Left cardiac atrium (tissue), 4 donors: ENCODE measurements at regions not wholly inside any gene's neighbourhood (a gene's known extent, or its start where the extent isn't known, plus 50 kb on each side); places are given as distances from the start of the nearest gene placed in this dataset.

Source experiments
- ATAC-seq, 2 donors: fragments of 200-7000 bp; cut with Tn5 transposase; one replicate each; pipeline ENCODE4 v1.9.1; 2020; ENCODE audit warnings: mild to moderate bottlenecking in 2 of 2, moderate library complexity in 2 of 2
- DNase-seq: peaks from one replicate; pipeline ENCODE4 v3.0.0-alpha.2; 2020
- intact Hi-C, 2 donors: fragments of 100-400 bp; cut with DNase I; formaldehyde crosslinking; loops; one replicate each; pipeline versions ENCODE4 v1.14.1 to v1.15.1; 2022 to 2023
- donor health status: DM: no; HTN: yes; CAD: no.
- donor health status: DM: no; HTN: yes; CAD: no; lungs with severe emphysema.
- donor health status: DM: yes; HTN: yes; CAD: no.
- donor health status: Dilated cardiomyopathy.

DNA sequence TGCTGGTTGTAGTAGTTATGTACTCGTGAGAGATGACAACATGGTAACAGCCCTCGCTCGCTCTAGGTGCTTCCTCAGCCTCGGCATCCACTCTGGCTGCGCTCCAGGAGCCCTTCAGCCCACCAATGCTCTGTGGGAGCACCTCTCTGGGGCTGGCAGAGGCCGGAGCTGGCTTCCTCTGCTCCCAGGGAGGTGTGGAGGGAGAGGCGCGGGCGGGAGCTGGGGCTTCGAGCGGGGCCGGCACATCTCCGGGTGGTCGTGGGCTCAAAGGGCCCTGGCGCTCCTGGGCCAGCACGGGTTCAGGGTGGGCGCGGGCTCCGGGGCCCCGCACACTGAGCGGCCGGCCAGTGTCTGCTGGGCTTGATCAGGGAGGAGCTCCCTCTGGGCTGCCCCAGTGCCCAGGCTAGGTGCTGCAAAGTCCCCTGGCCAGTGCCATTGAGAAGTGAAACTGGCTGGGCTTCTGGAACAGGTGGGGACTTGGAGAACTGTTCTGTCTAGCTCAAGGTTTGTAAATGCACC, 1012.1 kb downstream of the CNTNAP5 start:
- DNase-seq = no peak
- intact Hi-C loops = no loop called here
- ATAC-seq = no peak

DNA sequence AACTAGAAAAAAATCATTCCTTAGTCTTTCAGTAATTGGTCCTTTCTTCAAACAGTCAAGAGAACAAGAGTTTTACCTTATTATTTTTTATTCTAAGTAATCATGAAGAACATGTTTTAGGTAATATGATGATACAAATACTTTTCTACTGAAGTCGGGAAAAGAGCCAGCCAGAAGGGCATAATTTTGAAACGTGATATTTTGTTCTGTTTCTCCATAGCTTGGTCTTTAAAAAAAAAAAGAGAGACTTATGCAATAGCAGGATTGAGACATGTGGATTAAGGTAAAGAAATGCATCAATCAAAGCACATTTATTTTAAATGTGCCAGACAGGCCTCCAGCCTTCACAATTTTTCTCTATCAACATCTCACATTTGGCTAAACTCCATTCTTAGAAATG, 1016.8 kb downstream of the CNTNAP5 start:
- ATAC-seq (no peak), DNase-seq (no peak)
- intact Hi-C loops = no loop called here

DNA sequence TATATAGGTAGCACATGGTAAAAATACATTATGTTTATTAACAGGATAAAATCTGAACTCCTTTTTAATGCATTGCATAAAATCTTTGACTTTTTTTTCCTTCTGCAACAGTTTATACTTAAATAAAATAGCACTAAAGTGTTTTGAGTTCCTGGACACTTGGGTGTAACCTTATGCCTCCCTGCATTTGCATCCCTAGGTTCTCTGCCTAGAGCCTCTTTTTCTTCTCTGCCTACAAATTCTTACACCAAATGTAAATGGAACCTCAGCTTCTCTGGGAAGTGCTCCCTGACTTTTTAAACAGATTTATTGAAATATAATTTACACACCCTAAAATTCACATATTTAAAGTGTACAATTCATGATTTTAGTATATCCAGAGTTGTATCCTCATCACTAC, 1017.6 kb downstream of the CNTNAP5 start:
- intact Hi-C loops = no loop called here
- DNase-seq (no peak), ATAC-seq (no peak)

DNA sequence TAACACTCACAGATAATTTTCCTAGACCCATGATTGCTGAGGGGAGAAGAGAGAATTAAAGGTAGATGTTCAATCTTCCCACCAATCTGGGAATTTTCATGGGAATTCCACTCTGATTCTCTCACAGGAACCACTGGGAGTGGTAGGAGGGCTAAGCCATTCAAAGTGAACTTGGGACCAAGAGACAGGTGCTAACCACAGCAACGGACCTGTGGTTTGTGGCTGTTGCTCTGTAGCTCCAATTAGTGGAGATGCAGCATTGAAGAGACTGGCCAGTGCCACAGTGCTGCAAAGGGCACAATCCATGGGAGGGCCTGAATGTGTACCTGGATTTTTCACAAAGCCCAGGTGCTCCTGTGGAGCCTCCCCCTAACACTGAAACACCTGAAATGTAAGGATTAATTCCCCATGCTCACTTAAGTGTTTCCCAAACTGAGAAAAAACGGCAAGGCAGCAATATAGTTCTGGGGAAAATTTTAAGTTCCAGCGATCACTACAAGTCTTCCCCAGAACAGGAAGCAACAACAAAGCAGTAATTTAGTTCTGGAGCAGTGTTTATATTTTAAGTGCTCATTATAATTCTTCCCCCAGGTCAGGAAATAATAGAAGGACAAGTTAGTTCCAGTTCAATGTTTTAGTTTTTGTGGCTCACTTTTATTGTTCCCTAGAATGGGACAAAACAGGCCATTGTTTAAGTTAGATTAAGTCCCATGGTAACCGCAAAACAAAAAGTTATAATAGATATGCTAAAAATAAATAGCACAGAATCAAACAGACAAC, 1045.8 kb downstream of the CNTNAP5 start:
- intact Hi-C loops = no loop called here
- DNase-seq (no peak), ATAC-seq (no peak)

DNA sequence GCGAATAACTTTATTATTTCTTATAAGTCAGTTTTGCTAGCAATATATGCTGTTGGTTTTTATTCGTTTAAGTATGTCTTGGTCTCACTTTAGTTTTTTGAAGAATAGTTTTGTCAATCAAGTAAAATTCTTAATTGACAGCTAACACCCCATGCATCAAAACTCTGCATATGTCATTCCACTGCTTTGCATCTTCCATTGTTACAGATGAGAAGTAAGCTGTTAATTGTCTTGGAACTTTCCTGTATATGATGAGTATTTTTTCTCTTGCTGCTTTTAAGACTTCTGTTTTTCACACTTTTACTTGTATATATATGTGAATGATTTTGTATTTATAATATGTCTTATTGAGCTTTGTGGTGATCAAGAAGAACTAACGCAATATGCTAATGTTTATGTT, 1048.4 kb downstream of the CNTNAP5 start:
- intact Hi-C loops = no loop called here
- ATAC-seq (no peak), DNase-seq (no peak)

DNA sequence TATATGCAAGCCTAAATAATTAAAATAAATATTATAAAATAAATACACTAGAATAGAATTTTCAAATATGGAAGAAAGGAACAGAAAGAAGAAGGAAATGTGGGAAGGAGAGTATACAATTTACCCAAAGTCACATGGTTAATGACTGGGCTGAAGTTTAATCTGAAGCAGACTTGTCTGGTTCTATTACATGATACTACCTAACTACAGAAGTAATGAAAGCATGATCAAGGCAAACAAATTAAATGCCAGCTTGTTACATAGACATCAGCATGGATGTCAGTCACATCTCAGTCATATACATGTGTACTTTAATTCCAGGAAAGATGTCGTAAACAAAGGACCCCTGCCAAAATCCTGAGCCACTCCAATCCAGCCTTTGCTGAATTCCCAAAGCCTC, 1060.8 kb downstream of the CNTNAP5 start:
- DNase-seq = no peak
- intact Hi-C loops = no loop called here
- ATAC-seq = no peak

DNA sequence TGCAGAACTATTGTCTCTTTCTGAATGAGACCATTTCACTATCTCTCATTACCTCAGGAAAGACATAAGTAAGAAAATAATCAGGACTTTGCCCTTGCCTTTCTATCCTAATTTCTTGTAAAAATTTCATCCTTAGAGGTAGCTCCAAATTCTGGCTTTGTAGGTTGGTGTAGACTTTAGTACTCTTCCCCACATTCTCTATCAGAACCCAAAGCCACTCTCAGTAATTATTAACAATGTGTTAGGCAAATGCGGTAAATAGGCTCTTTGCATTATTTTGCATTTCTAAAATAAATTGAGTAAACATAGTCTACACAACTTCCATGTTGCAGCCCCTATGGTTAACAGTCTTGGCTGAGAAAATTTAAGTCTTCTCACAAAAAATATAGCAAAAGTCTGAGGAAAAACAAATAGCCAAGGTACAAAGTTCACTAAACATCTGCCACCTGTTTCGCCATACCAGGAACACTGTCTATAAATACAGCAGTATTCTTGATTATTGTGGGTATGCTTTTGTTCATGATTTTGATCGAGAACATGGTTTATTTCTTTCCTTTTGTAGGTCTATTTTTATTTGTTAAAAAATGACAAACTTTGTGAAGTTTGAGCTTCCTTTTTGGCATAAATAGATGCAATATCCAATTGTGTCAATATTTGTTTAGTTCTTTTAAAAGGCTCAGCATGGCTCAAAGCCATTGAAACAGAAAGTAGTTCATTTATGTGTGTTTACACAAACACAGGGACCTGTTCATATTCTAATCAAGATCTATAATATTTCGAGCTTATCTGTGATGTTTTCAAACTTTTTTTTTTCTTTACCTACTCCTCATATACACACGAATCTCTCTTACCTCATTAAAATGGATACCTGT, 1061.5 kb downstream of the CNTNAP5 start:
- DNase-seq (no peak), ATAC-seq (no peak)
- intact Hi-C loops = no loop called here

DNA sequence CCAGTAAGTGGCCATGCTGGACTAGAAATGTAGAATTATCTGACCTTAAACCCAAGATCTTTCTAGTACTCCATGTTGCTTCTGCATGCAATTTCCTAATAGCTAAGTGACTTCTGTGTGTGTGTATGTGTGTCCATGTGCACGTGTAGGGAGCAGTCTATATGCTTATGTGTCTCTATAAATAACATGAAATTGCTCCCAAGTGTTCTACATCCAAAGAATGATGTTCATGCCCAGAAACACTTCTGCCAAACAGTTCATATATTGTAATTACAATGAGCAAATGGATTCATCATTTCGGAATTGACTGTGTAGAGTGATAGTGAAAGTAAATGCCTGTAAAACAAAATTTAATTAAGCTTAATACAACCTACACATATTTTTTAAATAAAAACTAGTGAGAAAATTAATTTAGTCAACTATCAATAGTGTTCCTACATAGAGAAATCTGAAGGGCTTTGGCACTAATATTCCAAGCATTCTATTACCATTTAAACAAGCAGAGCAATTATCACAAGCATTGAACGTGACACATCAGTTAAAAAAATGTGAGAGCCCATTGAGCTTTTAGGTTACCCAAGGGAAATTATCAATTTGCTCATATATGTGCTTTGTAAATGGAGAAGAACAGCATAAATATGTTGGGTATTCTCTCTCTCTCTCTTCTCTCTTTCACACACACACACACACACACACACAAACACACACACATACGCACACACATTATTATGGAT, 1067.4 kb downstream of the CNTNAP5 start:
- ATAC-seq = no peak
- intact Hi-C loops = no loop called here
- DNase-seq = no peak

DNA sequence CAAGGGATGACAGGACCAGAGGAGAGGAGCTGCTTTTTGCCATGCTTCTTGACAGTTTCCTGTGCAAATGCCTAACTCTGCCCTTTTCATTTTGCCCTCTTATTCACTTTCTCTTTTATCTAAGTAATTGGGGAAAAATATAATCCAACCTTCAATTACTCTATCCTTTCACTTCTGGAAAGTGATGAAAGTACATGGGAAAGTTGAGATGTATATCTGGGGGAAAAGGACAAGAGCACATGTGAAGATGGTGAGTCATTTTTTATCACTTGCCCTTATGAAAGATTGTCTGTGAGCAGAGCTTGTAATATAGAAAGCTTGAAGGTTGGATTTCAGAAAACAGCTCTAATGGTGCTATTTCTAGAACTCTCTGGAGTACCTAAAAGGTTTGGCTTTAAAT, 1070.7 kb downstream of the CNTNAP5 start:
- intact Hi-C loops = no loop called here
- ATAC-seq (no peak), DNase-seq (no peak)

DNA sequence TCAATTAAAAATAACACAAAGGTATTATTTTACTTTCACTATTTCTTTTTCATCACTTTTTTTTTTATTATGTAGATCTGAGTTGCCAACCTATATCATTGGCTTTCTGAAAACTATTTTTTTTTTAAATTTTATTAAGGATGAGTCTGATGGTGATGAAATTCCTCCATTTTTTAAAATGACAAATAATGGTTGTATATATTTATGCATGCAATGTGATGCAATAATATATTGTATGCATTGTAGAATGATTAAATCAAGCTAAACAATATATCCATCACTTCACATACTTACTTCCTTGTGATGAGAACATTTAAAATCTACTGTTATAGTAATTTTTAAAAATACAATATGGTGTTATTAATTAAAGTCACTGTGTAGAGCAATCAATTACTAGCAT, 1081.6 kb downstream of the CNTNAP5 start:
- intact Hi-C loops = no loop called here
- ATAC-seq = no peak
- DNase-seq = no peak

DNA sequence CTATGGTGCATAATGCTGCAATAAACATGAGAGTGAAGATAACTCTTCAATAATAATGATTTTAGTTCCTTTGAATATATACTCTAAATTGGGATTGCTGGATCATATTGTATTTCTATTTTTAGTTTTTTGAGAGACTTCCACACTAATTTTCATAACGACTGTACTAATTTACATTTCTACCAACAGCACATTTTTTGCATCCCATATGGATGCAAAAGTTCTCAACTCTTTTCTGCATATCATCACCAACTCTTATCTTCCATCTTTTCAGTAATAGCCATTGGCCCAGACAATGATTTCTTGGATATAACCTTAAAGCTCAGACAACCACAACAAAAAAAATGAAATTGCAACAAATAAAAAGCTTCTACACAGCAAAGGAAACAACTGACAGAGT, 1082.4 kb downstream of the CNTNAP5 start:
- no peak for ATAC-seq
- no peak for DNase-seq
- intact Hi-C loops = no loop called here

DNA sequence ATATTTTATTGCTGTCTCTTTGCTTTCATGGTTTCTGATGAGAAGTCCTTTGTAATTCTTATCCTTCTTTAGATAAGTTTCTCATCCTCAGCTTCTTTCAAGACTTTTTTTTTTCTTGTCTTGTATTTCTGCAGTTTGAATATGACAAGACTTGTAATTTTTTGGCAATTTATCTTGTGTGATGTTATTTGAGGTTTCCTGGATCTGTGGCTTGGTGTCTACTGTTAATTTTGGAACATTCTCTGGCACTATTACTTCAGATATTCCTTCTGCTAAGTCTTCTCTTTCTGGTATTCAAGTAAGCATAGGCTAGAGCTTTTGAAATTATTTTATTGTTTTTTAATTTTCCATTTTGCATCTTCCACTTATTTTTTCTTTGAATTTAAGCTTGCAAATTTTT, 1083.2 kb downstream of the CNTNAP5 start:
- no peak for ATAC-seq
- intact Hi-C loops = no loop called here
- no peak for DNase-seq

DNA sequence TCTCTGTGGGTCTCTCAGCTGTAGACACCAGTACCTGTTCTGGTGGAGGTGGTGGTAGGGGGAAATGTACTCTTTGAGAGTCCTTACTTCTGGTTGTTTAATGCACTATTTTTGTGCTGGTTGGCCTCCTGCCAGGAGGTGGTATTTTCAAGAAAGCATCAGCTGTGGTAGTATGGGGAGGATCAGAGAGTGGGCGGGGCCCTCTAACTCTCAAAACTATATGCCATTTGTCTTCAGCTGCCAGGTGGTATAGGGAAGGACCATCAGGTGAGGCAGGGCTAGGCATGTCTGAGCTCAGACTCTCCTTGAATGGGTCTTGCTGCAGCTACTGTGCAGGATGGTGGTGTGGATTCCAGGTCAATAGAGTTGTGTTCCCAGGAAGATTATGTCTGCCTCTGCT, 1100.8 kb downstream of the CNTNAP5 start:
- intact Hi-C loops = no loop called here
- no peak for ATAC-seq
- DNase-seq = no peak

DNA sequence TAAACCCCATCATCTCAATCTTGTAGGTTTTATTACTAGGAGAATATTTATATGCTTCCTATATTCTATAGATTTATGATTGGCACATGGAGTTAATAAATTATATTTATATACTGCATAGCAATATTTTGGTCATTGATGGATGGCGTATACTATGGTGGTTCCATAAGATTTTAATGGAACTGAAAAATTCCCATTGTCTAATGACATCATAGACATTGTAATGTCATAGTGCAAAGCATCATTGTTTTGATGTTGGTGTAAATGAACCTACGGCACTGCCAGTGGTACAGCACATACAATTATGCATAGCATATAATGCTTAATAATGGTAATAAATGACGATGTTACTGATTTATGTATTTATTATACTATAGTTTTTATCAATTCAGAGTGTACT, 1135.9 kb downstream of the CNTNAP5 start:
- DNase-seq = no peak
- intact Hi-C loops = no loop called here
- no peak for ATAC-seq

DNA sequence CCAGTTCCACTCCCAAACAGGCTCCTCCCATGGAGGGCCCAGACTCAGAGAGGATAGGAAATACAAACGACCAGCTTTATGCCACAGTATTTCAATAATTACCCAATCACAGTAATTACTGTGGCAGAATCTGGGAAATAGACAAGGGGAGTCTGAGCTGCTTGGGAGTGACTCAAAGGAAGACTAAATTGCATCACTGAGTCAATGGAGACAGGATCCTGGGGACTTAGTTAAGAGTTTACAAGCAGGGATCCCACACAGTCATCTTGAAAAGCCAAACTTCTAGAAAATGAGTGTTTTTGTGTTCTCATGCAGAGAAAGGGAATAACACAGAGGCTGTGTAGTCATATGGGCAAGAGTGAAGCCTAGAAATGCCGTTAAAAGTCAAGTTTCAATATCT, 1142.1 kb downstream of the CNTNAP5 start:
- DNase-seq (no peak), ATAC-seq (no peak)
- intact Hi-C loops = no loop called here

DNA sequence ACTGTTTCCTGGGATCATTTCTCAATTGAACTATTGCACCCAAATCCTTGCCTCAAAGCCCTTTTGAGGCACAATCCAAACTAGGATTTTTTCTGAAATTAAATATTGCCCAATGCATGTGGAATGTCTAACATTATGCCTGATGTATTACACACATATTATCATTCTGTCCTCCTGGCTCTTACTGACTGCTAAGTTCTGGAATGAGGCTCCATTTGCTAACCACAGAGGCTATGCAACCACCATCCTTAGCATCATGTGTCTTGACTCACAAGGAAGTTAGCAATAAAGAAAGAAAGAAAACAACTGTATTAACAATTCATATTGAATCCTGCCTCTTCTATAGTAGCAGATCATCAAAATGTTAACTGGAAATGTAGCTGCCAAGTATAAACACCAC, 1142.7 kb downstream of the CNTNAP5 start:
- no peak for ATAC-seq
- intact Hi-C loops = no loop called here
- no peak for DNase-seq

DNA sequence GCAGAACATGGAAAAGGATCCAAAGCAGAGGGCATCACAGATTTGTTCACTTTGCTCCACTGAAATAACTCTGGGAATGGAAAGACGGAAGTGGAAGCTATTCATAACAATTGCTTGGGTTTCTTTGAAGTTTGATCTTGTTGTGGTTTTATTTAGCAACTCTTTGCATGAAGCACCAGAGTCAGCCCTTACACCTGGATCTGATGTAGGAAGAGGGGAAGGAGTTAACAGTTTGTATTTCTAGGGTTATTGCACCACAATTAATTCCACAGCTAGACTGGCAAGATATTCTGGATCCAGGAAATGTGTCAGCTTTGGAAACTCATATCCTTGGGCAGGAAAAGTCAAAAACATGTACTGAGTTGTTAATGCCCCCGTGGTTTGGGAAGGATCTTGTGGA, 1143.4 kb downstream of the CNTNAP5 start:
- ATAC-seq (no peak), DNase-seq (no peak)
- intact Hi-C loops = no loop called here

DNA sequence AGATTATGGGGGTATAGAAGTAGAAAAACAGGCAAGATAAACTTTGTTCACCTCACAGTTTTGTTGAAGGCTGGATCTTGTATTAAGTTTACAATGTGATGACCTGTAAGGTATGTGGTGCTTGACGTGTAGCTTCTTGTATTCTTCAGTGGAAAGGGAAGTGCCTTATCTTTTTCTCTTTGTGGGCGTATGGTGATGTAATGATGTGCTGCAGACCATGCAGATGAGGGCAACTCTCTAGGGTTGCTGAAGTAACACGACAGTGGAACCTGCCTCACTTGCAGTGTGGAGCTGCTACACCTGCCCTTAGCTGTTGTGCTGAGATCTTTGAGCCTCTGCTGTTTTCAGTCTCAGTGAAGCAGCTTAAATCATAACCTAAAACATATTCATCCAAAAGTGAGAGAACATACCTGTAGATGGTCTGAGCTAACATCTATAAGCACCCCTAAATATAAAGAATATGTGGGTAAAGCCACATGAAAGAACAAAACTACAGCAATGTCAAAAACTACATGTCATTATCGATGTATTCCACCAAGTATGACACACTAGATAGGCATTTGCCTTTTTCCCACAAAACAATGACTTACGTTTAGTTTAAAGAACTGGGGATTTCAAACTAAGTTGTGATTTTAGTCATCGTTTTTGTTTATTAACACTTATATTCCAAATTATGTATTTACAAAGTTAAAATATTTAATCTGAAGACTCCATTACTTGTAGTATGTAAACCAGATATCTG, 1144.1 kb downstream of the CNTNAP5 start:
- intact Hi-C loops = no loop called here
- no peak for DNase-seq
- ATAC-seq = no peak

DNA sequence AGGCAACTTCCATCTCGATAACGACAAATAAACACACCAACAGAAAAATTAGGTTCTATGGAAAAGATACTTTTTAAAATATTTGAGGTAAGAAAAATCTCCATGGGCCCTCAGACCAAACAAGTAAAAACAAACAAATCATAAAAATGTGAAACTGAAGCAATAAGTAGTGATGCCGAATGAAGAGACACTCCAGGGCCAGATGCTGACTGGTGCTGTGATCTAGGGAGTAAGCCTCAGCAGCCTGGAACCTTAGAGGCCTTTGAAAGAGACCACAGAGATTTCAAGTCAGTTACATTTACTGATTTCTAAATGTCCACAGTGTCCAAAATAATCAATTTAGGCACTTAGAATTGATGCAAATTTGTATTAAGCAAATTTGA, 1144.7 kb downstream of the CNTNAP5 start:
- ATAC-seq (no peak), DNase-seq (no peak)
- intact Hi-C loops = no loop called here
